ENCODE measurements at regions not wholly inside any gene's neighbourhood (a gene's known extent, or its start where the extent isn't known, plus 50 kb on each side); places are given as distances from the start of the nearest gene placed in this dataset.
"Not testable (repeated sequence)": the region's sequence is repeated elsewhere in the genome, so short reads cannot be mapped to it uniquely, and the experiment has no call there.

GRCh38 chr16:13708347-13709120 is 211.4 kb upstream of the ERCC4 start:
- no peak for DNase-seq (ENCODE audit: low read depth in 2 of 2)

- no peak for DNase-seq (ENCODE audit: low read depth in 2 of 2)
Measured at GRCh38 chr16:13718748-13719147, 201.2 kb upstream of the ERCC4 start.

GRCh38 chr16:13727943-13728342 is 192.0 kb upstream of the ERCC4 start:
- DNase-seq (ENCODE audit: low read depth in 2 of 2): no peak

DNA sequence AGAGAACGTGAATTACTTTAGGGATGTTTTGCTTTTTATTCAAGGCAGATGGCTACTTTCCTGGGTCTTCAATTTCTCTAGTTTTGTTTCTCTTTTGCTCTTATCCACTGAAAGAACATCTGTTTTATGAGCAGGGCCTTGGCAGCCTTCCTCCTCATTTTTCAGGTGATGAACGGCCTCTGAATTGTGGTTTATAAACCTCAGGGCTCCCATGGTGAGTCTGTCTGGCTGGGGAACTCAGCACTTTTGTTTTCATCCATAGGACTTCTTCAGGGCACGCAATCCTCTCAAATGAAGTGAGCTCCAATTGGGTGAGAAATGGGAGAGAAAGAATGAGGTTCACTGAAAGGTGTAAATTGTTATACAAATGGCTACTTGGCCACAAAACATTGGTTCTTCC is 186.4 kb upstream of the ERCC4 start:
- DNase-seq (ENCODE audit: low read depth in 2 of 2): no peak

GRCh38 chr16:13739621-13740373 is 180.2 kb upstream of the ERCC4 start:
- not testable (repeated sequence) for DNase-seq (ENCODE audit: low read depth in 2 of 2)

DNA sequence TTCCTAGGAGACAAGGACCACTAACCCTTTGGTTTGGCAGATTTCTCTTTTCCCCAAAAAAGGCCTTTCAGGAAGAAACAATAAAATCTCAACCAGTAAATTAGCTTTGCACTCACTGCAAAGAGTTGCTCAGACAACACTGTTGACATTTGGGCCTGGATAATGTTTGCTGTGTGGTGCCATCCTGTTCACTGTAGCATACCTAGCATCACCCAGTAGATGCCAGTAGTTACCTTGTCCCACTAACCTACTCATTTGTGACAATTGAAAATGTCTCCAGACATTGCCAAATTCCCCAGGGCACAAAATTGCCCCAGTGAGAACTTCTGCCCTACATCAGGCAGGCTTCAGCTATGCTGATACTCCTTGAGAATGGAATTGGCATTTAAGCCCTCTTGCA is 177.0 kb upstream of the ERCC4 start:
- no peak for DNase-seq (ENCODE audit: low read depth in 2 of 2)

- no peak for DNase-seq (ENCODE audit: low read depth in 2 of 2)
Measured at GRCh38 chr16:13743571-13743970, 176.4 kb upstream of the ERCC4 start.

DNA sequence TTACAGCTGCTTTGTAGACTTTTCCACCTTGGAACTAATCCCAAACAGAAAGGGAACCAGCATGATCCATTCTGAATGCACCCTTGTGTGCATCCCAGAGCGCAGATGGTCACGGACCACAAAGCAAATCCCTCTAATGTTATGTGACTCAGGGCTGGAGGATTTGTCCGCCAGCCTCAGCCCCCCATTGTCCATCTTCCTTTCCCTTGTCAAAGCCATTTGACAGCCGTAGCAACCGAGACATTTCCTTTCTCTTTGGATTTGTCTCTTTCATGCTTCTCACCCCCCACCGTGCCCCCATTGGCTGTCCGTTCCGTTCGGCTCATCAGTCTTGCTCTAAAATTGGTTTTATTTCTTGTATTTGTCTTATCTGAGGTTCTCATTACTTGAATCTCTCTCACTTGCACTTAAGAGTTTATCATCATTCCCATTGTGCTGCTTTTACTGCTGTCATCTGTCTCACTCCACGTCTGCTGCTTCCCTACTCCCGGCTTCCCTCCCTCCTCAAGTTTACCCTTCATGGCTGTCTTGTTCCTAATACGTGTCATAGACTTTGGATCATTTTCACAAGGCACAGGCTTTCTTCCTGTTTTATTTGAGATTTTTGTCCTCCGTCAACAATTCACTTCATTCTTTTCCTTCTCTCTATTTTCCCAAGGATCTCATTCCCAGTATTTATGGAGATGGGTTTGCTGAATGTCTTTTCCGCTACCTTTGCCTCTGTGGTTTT is 163.4 kb upstream of the ERCC4 start:
- no peak for DNase-seq (ENCODE audit: low read depth in 2 of 2)

DNA sequence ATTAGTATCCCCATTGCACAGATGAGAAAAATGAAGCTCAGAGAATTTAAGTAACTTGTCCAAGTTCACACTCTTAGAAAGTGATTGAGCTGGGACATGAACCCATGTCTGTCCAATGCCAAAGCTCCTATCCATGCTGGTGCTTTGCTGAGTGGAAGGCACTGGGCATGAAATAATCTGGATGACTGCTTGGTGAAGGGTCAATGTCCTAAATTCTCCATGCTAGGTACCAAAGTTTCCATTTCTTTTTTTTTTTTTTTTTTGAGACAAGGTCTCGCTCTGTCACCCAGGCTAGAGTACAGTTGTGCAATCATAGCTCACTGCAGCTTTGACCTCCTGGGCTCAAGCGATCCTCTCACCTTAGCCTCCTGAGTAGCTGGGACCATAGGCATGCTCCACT is 153.6 kb upstream of the ERCC4 start:
- no peak for DNase-seq (ENCODE audit: low read depth in 2 of 2)

DNA sequence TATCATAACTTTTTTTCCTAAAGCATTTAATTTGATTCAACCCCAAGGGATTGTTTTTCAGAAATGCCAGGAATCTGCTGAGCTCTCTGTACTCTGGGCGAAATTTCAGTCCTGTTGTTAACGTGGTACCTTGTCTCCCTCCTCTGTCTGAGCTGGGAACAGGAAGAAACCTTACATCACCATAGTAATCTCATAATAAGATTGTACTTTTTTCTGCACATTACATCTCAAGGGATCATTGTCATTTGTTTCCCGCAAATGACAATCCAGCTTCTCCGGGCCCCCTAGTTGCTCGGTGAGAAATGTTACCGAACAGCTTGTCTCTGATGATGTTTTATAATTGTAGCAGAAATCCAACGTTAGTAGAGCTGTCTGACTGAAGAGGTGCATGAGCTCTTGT is 152.7 kb upstream of the ERCC4 start:
- DNase-seq (ENCODE audit: low read depth in 2 of 2): no peak

GRCh38 chr16:13768471-13768870 is 151.5 kb upstream of the ERCC4 start:
- no peak for DNase-seq (ENCODE audit: low read depth in 2 of 2)

DNA sequence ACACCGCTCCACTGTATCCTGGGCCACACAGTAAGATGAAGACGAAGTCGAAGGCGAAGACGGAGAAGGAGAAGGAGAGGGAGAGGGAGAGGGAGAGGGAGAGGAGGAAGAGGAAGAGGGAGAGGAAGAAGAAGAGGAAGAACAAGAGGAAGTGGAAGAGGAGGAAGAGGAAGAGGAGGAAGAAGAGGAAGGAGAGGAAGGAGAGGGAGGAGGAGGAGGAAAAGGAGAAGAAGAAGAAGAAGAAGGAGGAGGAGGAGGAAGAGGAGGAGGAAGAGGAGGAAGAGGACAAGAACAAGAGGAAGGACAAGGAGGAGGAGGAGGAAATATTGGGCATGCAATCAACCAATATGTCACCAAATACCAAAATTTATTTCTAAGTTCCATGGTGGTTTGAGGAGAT is 149.5 kb upstream of the ERCC4 start:
- DNase-seq (ENCODE audit: low read depth in 2 of 2): no peak

DNA sequence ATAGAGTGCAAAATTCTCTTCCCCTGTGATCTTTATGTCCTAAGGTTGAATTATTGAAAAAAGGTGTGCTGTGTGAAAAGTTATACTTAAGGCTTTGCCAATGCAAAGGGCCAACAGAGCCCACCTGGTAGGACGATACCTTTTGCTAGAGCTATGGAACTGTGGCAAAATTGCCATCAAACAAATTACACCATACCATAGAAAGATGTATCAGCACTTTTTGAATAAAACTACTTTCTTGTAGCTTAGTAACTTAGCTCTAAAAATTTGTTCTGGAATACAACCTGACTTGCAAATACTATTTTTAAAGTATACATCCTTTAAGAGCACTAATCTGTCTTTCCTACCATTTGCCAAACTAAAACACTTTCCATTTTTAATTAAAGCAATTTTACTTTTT is 147.2 kb upstream of the ERCC4 start:
- no peak for DNase-seq (ENCODE audit: low read depth in 2 of 2)

- DNase-seq (ENCODE audit: low read depth in 2 of 2): no peak
Measured at GRCh38 chr16:13779676-13780075, 140.3 kb upstream of the ERCC4 start.

- DNase-seq (ENCODE audit: low read depth in 2 of 2): no peak
Measured at GRCh38 chr16:13780406-13781168, 139.4 kb upstream of the ERCC4 start.

- DNase-seq (ENCODE audit: low read depth in 2 of 2): no peak
Measured at GRCh38 chr16:13781169-13781564, 138.8 kb upstream of the ERCC4 start.

DNA sequence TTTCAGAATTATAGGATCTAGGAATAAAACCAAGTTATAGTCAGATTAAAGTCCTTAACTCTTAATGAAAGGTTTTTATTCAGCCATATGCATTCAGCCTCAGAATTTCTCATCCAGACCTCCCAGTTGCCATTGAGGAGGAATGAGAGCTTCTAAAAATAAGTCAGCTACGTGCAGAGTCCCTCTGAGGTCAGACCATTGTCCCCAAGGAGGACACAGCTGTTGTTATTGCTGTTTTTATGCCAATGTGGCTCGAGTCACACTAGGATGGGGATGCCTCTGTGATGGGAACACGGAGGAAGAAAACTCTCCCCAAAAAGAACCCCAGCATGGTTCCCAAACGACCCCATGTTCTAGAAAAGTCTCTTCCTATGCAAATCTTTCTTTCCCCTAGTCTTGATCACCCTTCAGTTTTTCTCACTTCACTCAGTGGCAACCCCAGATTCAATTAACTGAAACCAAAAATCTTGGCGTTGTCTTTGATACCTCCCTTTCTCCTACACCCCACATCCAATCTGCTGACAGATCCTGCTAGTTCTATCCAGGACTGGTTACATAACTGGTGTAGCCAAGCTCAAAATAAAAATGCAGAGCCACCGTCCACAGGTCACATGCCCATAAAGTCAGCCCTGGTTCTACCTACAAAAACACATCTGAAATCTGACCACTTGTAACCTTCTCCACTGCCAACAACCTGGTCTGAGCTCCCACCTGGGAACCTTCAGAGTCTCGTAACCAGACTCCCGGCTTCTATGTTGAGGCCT is 138.2 kb upstream of the ERCC4 start:
- no peak for DNase-seq (ENCODE audit: low read depth in 2 of 2)

DNA sequence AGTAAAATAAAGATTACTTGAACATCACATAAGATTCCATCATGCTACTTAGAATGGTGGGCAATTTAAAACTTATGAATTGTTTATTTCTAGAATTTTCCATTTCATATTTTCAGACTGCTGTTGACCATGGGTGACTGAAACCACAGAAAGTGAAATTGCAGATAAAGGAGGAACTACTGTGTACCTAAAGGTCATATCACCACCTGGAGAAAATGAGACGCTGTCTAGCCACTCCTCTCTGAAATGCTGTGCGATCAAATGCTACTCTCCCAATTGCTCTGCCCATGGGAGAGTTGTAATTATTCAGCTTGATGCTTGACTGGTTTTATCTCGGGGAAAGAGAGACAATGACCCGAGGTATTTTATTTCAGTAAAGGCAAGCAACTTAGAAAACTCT is 128.9 kb upstream of the ERCC4 start:
- DNase-seq (ENCODE audit: low read depth in 2 of 2): no peak

- DNase-seq (ENCODE audit: low read depth in 2 of 2): no peak
Measured at GRCh38 chr16:13793841-13794409, 126.0 kb upstream of the ERCC4 start.

- DNase-seq (ENCODE audit: low read depth in 2 of 2): no peak
Measured at GRCh38 chr16:13795131-13795530, 124.8 kb upstream of the ERCC4 start.

- DNase-seq (ENCODE audit: low read depth in 2 of 2): no peak
Measured at GRCh38 chr16:13797718-13798117, 122.2 kb upstream of the ERCC4 start.
